ENCODE measurements at regions not wholly inside any gene's neighbourhood (a gene's known extent, or its start where the extent isn't known, plus 50 kb on each side); places are given as distances from the start of the nearest gene placed in this dataset.

DNA sequence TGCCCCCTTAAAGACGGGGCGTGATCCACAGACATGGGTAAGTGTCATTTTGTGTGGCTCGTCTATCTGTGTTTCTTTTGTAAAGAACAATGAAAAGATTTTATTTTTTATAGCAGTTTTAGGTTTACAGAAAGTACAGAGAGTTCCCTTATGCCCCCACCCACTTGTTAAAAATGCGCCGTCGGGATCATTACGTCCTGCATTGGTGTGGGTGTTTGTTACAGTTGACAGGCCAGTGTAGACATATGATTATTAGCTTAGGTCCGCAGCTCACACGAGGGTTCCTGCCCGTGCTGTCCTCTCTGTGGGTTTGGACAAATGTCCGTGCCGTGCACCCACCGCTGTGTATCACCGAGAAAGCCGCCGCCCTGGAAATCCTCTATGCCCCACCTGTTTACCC lies 50.5 kb downstream of the RGS12 start:
- DNase-seq, result no peak

DNA sequence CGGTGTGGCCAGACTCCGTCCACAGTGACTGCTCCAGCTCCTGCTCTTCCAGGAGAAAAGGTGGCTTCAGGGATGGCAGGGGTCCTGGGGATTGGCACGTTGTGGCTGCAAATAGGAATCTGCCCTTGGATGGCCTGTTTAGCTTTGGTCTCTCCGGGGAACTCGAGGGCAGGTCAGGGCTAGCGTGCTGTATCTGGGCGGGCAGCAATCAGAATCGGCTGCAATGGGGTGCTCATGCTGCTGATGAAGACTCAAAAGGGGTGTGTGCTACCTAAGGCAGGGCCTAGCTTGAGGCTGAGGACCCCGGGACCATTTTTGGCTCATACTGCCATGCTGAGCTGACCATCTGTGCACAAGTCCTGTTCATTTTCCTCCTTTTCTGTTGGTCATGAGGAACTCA lies 51.3 kb downstream of the RGS12 start:
- DNase-seq, result no peak

DNA sequence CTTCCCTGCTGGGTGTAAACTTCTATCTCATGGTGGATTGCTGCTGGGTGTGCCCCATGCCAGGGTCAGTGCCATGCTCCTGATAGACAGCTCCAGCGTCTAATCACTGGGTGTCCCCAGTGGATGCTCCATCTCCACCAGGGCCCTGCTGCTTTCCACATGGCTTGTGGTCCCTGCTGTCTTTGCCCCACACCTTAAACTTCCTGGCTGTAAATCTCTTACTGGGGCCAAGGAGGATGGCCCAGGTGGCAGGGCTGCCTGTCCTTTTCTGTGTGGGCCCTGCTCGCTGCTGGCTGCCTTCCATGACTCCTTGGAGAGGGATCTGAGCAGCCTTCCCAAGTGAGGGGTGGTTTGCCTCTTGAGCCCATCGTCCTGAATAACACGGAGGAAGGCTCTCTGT lies 51.8 kb downstream of the RGS12 start:
- no peak for DNase-seq

DNA sequence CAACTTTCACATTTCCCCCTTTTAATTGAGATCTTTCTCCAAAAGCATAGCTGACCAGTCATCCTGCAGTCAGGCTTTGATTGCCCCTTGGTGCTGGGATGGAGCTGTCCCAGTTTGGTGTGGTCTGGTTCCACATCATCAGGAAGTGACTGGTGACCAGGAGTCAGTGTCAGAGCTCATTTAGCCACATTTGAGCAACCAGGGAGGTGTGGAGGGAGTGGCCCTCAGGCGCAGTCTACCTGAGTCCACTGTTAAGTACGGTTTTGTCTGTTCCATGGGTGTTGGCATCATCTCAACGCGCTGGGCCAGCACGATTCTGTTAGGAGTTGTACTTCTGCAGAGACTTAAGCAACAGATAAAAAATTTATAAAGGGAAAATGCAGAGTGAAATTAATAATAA lies 52.6 kb downstream of the RGS12 start:
- DNase-seq, result no peak

GRCh38 chr4:3346146-3346545 lies 53.3 kb downstream of the RGS12 start:
- DNase-seq, result peak; percentile 92

DNA sequence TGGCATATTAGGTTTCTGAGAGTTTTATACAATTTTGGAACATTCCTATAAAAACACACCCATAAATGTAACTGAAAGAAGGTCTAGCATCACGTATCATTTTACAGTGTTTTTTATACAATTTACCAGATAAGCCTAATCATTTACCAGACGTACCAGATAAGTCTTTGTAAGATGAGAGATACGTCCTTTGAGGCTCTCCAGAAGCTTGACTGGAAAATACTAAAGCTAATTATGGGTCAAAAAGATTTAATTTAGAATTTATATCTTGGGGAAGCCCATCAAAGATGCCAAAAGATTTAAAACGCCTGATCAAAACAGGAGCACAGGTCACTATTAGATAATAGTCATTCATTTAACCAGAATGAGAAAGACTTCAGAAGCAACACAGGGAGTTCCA lies 55.0 kb downstream of the RGS12 start:
- DNase-seq, result no peak

- no peak for DNase-seq
Observed at GRCh38 chr4:3348621-3349020, 55.8 kb downstream of the RGS12 start.

DNA sequence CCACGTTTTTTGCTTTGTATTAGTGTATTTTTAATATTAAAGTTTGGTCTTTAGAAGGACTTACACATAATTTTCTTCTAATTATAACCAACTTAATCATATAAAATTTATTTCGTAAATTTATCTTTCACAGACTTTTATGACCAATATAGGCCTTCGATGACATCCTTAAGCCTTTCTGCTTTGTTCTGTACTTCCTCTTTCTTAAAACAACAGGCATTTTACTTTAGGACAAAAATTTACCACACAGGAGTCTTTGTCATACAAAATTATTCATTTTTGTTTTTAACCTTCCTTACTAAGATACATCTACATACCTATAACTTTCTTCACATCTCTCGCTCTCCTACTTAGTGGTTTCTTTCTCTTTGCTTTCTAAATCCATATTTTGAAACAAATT lies 56.3 kb downstream of the RGS12 start:
- DNase-seq, result peak; percentile 24

DNA sequence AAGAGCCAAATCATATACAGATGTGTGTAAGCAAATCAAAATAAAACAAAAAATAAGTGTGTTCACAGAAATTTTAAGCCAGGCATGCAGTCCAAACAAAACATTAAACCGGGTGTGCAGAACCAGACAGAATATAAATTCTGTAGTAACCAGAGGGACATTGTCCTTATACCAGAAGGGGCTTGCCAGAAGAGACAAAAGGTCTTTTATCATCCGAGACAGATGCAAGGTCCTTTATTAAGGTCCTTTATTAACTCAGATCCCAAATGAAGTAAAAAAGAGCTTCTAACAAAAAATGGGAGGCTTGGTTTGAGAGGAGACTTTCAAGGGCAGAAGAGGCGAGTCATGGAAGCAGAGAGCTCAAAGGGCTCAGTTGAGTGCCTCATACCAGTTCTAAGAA lies 59.2 kb downstream of the RGS12 start:
- no peak for DNase-seq

GRCh38 chr4:3352505-3352904 lies 59.7 kb downstream of the RGS12 start:
- no peak for DNase-seq

DNA sequence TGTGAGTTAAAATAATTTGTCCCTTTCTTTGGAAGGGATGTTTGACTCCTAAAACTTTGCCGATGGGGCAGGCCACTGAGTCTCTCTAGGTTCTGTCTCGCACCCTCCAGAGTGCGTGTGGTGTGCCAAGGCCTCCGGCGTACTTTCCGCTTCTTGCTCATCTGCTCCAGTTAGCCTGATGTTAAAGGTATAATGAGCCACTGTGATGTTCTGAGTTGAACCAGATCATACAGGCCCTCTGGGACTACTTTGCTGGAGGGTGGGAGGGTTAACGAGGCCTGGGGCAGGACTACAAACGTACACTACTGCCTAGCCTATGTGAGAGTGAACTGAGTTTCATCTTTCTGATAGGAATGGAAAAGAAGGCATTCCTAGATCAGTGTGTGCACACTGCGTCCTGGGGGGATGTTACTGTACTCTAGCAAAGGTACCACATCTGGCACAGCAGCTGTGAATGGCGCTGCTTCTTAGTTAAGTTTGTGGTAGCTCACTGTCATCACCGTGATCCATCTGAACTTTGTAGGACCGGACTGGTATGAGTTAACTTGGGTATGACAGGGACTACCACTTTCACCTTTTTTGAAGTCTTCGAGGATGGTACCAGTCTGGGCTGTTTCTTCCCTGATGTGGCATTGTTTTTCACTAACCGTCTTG lies 60.2 kb downstream of the RGS12 start:
- DNase-seq, result no peak

GRCh38 chr4:3353752-3354454 lies 61.1 kb downstream of the RGS12 start:
- DNase-seq, result peak; percentile 50

DNA sequence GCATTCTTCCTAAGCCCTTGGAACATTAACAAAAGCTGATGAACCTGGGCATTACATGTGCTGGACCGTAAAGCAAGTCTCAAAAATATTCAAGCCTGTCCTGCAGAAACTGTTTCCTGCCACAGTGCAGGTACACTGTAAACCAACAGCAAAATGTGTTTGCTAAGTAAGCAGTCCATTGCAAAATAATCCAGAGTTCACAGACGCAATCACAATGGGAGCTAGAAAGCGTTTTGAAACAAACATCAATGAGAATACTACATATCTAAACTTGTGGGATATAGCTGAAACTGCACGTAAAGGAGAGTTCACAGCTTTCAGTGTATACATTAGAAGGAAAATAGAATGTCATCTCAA lies 61.6 kb downstream of the RGS12 start:
- DNase-seq, result no peak

- DNase-seq, result peak; percentile 90
Observed at GRCh38 chr4:3355266-3355748, 62.5 kb downstream of the RGS12 start.

GRCh38 chr4:3358656-3359055 lies 65.8 kb downstream of the RGS12 start:
- no peak for DNase-seq

DNA sequence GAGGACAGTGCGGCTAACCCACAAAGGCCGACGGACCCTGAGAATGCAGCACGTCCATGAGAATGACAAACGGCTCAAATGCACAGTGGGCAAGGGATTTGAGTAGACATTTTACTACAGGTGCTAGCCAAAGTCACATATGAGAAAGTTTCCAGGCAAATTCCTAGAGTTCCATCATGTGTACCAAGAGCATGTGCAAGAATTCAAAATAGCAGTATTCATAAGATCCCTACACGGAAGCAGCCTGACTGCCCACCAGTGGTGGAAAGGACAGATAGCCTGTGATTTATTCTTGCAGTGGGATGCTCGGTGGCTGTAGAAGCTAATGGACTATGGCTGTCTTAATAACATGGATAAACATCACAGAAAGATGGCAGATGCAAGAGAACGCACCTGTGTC lies 68.0 kb downstream of the RGS12 start:
- no peak for DNase-seq

- no peak for DNase-seq
Observed at GRCh38 chr4:3361406-3361805, 68.6 kb downstream of the RGS12 start.

DNA sequence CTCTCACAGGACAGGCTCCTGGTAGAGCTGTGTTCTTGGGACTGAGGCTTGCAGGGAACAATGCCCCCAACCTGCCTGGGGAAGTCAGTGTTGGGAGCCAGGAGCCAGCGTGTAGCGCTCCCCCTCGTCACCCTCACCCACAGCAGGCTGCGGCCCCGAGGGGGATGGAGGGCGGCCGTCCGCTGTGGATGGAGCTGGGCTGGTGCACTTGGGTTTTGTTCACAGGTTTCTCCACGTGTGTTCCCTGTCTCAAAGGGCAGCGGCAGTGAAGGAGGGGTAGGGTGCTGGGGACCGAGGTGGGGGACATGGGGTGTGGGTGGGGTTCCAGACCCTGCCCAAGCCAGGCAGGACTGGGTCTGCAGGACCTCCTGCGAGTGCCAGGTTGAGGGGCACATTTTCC lies 69.1 kb downstream of the RGS12 start:
- no peak for DNase-seq

DNA sequence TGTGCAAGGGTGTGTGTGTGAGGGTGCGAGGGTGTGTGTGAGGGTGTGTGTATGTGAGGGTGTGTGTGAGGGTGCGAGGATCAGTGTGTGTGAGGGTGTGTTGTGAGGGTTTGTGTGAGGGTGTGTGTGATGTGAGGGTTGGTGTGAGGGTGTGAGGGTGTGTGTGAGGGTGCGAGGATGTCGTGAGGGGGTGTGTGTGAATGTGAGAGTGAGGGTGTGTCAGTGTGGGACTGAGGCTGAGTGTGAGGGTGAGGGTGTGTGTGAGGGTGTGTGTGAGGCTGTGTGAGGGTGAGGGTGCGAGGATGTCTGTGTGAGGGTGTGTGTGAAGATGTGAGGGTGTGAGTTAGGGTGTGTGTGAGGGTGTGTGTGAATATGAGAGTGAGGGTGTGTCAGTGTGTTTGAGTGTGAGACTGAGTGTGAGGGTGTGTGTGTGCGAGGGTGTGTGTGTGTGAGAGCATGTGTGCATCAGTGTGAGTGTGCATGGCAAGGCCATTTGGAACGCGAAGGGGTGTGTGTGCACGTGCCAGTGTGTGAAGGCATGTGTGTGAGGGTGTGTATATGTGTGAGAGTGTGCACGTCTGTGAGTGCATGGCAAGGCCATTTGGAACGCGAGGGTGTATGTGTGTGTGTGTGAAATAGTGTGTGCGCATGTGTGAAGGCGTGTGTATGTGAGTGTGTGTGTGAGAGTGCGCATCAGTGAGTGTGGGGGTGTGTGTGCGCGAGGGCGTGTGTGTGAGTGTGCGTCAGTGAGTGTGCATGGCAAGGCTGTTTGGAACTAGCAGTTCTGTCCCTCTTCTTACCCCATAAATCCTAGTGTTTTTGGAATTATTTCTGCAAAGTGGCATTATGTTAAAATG lies 69.8 kb downstream of the RGS12 start:
- no peak for DNase-seq

DNA sequence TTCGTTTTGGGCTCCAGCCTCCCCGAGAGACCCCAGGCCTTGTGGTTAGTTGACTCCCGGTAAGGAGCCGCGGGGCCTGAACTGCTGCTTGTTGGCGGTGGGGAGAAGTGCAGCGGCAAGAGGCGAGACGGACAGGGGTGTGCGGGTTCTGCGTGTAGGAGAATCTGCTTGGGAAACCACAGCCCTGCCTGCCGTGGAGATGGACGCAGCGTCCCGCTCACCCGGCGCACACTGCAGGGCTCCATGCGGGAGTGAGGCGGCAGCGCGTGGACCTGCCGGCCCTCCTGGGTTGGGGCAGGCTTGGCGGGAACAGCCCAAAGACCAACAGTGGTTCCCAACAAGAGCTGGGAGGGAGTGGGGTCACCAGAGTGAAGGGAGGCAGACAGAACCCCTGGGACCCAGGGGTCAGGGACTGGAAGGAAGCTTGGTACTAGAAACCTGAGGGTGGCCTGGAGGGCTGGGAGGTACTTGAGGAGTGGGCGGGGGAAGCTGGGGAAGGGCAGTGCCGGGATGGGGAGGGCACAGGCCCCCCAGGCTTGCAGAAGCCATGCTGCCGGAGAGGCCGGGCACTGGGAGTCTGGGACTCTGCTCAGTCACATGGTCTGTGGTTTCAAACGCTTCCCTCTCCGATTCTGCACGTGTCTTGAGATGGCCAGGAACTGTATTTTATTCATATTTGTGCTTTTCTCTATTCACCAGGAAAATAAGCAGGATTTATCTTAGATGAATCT lies 70.8 kb downstream of the RGS12 start:
- DNase-seq, result no peak

- DNase-seq, result no peak
Observed at GRCh38 chr4:3364199-3364598, 71.4 kb downstream of the RGS12 start.

DNA sequence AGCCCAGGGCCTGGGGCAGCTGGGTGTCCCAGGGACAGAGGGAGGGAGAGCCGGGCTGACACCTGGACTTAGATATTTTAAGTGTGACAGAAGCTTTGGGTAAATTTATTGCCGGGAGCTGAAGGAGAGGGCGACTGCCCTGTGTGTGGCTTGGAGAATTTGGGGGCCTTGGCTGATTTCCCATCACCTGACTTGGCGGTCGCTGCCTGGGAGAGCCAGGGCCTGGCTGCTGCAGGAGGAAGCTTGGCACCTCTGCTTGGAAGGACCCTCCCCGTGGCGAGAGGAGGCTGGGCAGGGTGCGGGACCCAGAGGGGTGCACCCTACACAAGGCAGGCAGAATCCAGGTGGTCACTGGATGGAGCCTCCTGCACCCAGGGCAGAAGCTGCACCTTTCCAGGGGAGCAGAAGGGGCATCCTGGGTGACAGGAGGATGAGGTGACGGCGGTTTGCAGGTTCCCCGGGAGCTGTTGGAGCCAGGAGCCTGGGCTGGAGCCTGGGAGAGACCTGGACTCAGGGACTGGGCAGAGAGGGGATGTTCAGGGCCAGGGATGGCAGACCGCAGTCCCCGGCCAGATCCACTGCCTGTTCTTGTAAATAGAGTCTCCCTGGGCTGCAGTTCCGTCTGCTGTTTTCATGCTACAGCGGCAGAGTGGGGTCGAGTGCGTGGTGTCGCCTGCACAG lies 72.0 kb downstream of the RGS12 start:
- no peak for DNase-seq

GRCh38 chr4:3365326-3365725 lies 72.5 kb downstream of the RGS12 start:
- no peak for DNase-seq

Measured in suppressor macrophage treated with lipopolysaccharide for 4 hours (primary cell).